B cell (primary cell): ENCODE measurements at regions not wholly inside any gene's neighbourhood (a gene's known extent, or its start where the extent isn't known, plus 50 kb on each side); places are given as distances from the start of the nearest gene placed in this dataset.

Experiments
- ATAC-seq: fragments of 200-7000 bp; cut with Tn5 transposase; one replicate; pipeline ENCODE4 v1.10.0; 2021; ENCODE audit warnings: low read depth, mild to moderate bottlenecking, moderate number of reproducible peaks, moderate library complexity
- CTCF ChIA-PET: fragments of 350-600 bp; sonication (Branson Sonifier 250); formaldehyde crosslinking; loops from one replicate; lab custom pipeline; 2021; ENCODE audit warnings: antibody characterized with exemption, inconsistent platforms; lab: Charles Lee
- POLR2A ChIA-PET: fragments of 350-600 bp; sonication (Branson Sonifier 250); formaldehyde crosslinking; loops from one replicate; lab custom pipeline; 2021; ENCODE audit warnings: antibody characterized with exemption; lab: Charles Lee
- DNase-seq: peaks from one replicate; pipeline ENCODE4 v3.0.0; 2013
- H2AFZ ChIP-seq: 2 replicates; pipeline ENCODE4 v1.6.1; 2012; ENCODE audit warnings: mild to moderate bottlenecking, low read depth, low read length; ENCODE audit not compliant: insufficient read depth, poor library complexity, severe bottlenecking
- H3K27ac ChIP-seq, 2 donors: 1 replicate in 1 of 2; 2 replicates in 1 of 2; pipeline ENCODE4 v1.5.1; 2012 to 2013; ENCODE audit warnings: low read length in 2 of 2, mild to moderate bottlenecking in 2 of 2, moderate library complexity in 1 of 2
- H3K27me3 ChIP-seq, 4 experiments: fragments of 200-600 bp in 1 of 4; sonication (generic) in 1 of 4; replicated peaks in 1 of 4; 1 replicate in 2 of 4; 2 replicates in 2 of 4; pipeline versions ENCODE4 v1.6.1 to v1.7.0; 2013 to 2016; ENCODE audit warnings: low read length in 3 of 4, mild to moderate bottlenecking in 2 of 4, mixed read lengths in 1 of 4, moderate library complexity in 1 of 4; ENCODE audit not compliant: insufficient read depth in 4 of 4, control insufficient read depth in 3 of 4; ENCODE audit errors: control extremely low read depth in 1 of 4
- H3K36me3 ChIP-seq, 2 experiments: replicated peaks in 1 of 2; 1 replicate in 1 of 2; 2 replicates in 1 of 2; pipeline versions ENCODE4 v1.6.1 to v1.7.1; 2013; ENCODE audit warnings: low read length in 1 of 2; ENCODE audit not compliant: insufficient read depth in 2 of 2, control insufficient read depth in 1 of 2; ENCODE audit errors: control extremely low read depth in 1 of 2, extremely low read depth in 1 of 2
- H3K4me1 ChIP-seq, 2 donors: fragments of 200-600 bp in 1 of 2; sonication (generic) in 1 of 2; 1 replicate in 1 of 2; 2 replicates in 1 of 2; pipeline versions ENCODE4 v1.5.1 to v1.6.1; 2013 to 2017; ENCODE audit warnings: low read length in 2 of 2; ENCODE audit not compliant: control insufficient read depth in 2 of 2, insufficient read depth in 2 of 2
- H3K4me2 ChIP-seq: replicated peaks from 2 replicates; pipeline ENCODE3; 2012; ENCODE audit warnings: mild to moderate bottlenecking, low read depth, low read length; ENCODE audit not compliant: poor library complexity, severe bottlenecking
- H3K4me3 ChIP-seq, 5 experiments: fragments of 200-600 bp in 1 of 5; sonication (generic) in 1 of 5; 1 replicate in 3 of 5; 2 replicates in 2 of 5; pipeline versions ENCODE4 v1.5.1 to v1.7.0; 2011 to 2016; ENCODE audit warnings: low read length in 4 of 5, mild to moderate bottlenecking in 4 of 5, low read depth in 2 of 5, control low read depth in 1 of 5, moderate library complexity in 1 of 5; ENCODE audit not compliant: insufficient read depth in 1 of 5; ENCODE audit errors: control extremely low read depth in 1 of 5, extremely low read depth in 1 of 5
- H3K79me2 ChIP-seq: fragments of 200-600 bp; sonication (generic); one replicate; pipeline ENCODE4 v1.6.0; 2016; ENCODE audit warnings: low read length; ENCODE audit not compliant: control insufficient read depth, insufficient read depth
- H3K9ac ChIP-seq: fragments of 200-600 bp; sonication (generic); 2 replicates; pipeline ENCODE4 v1.6.1; 2017; ENCODE audit warnings: mild to moderate bottlenecking, low read length, moderate library complexity
- H3K9me3 ChIP-seq, 3 donors: one replicate each; pipeline versions ENCODE4 v1.6.1 to v1.7.1; 2013; ENCODE audit warnings: low read length in 2 of 3; ENCODE audit not compliant: control insufficient read depth in 2 of 3, insufficient read depth in 1 of 3; ENCODE audit errors: control extremely low read depth in 1 of 3
- H4K20me1 ChIP-seq: 2 replicates; pipeline ENCODE4 v1.6.0; 2012; ENCODE audit warnings: mild to moderate bottlenecking, low read length; ENCODE audit not compliant: insufficient read depth, control insufficient read depth, poor library complexity, severe bottlenecking
- H3K27ac Mint-ChIP-seq: one replicate; pipeline ENCODE4 v1.8.0; 2021; ENCODE audit warnings: mixed read lengths
- H3K27me3 Mint-ChIP-seq: one replicate; pipeline ENCODE4 v1.8.0; 2021; ENCODE audit warnings: mixed read lengths
- H3K4me1 Mint-ChIP-seq: one replicate; pipeline ENCODE4 v1.8.0; 2021; ENCODE audit warnings: mixed read lengths
- H3K4me3 Mint-ChIP-seq: one replicate; pipeline ENCODE4 v1.8.0; 2021; ENCODE audit warnings: mixed read lengths
- H3K9me3 Mint-ChIP-seq: one replicate; pipeline ENCODE4 v1.8.0; 2022; ENCODE audit warnings: mixed read lengths; ENCODE audit not compliant: insufficient read depth
- EZH2 ChIP-seq: IDR thresholded peaks from 2 replicates; pipeline ENCODE4 v1.6.1; 2012; ENCODE audit warnings: borderline replicate concordance, low read depth, mild to moderate bottlenecking, moderate library complexity, low read length; ENCODE audit not compliant: insufficient read depth, poor library complexity, severe bottlenecking
- WGBS: methylation state at CpG from one replicate; pipeline ENCODE4 v1.1.5; 2013; ENCODE audit warnings: missing lambda C conversion rate; ENCODE audit not compliant: insufficient coverage; 5-methylcytosine and 5-hydroxymethylcytosine counted together
- intact Hi-C: fragments of 100-400 bp; cut with micrococcal nuclease; formaldehyde crosslinking; loops from one replicate; pipeline ENCODE4 v1.10.0; 2022
- TF ChIP-seq, protein P1 (sequence below): fragments of 200-600 bp; IDR thresholded peaks from one replicate; pipeline ENCODE4 v1.8.0; 2022; ENCODE audit warnings: antibody characterized with exemption, mild to moderate bottlenecking

- H3K4me2 ChIP-seq: no peak overlapping the region
- no peaks in the 10 kb centered on the region for H3K36me3 ChIP-seq
- no peaks in the 10 kb centered on the region for H4K20me1 ChIP-seq
- H3K27ac ChIP-seq: no peak overlapping the region
- intact Hi-C loops: no loop called here
- Mint-ChIP-seq H3K27ac (no peak overlapping the region), H3K4me3 (no peak overlapping the region), H3K27me3 (no peaks in the 10 kb centered on the region), H3K4me1 (no peaks in the 10 kb centered on the region), H3K9me3 (no peaks in the 10 kb centered on the region)
- ATAC-seq (no peak), DNase-seq (no peak)
- CTCF ChIA-PET: no interaction called here
- H3K4me3 ChIP-seq: no peak overlapping the region
- H3K4me1 ChIP-seq: no peaks in the 10 kb centered on the region
- no peak overlapping the region for H3K9ac ChIP-seq
- no peak overlapping the region for H2AFZ ChIP-seq
- H3K79me2 ChIP-seq: no peaks in the 10 kb centered on the region
- H3K27me3 ChIP-seq: no peaks in the 10 kb centered on the region
- POLR2A ChIA-PET: no interaction called here
- H3K9me3 ChIP-seq: peaks cover 0 to 4% (median 0%) of the 10 kb centered on the region in 3 donors
- WGBS: no CpG with 5 or more reads among the region's 1 CpG
- TF ChIP-seq EZH2: no peak
- TF ChIP-seq, protein P1, sequence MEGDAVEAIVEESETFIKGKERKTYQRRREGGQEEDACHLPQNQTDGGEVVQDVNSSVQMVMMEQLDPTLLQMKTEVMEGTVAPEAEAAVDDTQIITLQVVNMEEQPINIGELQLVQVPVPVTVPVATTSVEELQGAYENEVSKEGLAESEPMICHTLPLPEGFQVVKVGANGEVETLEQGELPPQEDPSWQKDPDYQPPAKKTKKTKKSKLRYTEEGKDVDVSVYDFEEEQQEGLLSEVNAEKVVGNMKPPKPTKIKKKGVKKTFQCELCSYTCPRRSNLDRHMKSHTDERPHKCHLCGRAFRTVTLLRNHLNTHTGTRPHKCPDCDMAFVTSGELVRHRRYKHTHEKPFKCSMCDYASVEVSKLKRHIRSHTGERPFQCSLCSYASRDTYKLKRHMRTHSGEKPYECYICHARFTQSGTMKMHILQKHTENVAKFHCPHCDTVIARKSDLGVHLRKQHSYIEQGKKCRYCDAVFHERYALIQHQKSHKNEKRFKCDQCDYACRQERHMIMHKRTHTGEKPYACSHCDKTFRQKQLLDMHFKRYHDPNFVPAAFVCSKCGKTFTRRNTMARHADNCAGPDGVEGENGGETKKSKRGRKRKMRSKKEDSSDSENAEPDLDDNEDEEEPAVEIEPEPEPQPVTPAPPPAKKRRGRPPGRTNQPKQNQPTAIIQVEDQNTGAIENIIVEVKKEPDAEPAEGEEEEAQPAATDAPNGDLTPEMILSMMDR: no peak
Measured at GRCh38 chr2:76159042-76159648, 448.4 kb upstream of the GCFC2 start.

DNA sequence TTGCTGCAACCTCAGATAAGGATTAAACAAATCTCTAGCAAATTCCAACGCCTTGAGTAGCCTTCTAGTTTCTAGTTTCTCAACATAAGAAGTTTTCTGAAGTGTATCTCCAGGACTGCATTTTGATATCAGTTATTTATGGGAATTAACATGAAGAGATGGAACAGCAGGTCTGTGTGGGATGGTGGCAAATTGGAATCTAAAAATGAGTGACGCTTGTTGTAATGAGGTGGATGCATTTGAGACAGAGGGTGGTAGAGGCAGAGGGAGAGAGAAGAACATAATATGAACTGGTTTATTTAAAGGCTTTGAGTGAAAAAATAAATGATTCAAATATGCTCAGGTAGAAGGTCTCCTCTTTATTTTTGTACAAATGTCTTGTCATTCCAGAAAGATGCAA is 446.8 kb upstream of the GCFC2 start:
- H2AFZ ChIP-seq: no peak overlapping the region
- H3K9me3 ChIP-seq: peaks cover 0 to 4% (median 0%) of the 10 kb centered on the region in 3 donors
- no peaks in the 10 kb centered on the region for H4K20me1 ChIP-seq
- intact Hi-C loops: no loop called here
- ChIA-PET CTCF (no interaction called here), POLR2A (no interaction called here)
- ATAC-seq (no peak), DNase-seq (no peak)
- no peak overlapping the region for H3K9ac ChIP-seq
- H3K4me1 ChIP-seq: no peaks in the 10 kb centered on the region
- no peaks in the 10 kb centered on the region for H3K27me3 ChIP-seq
- H3K79me2 ChIP-seq: no peaks in the 10 kb centered on the region
- H3K4me3 Mint-ChIP-seq: no peak overlapping the region
- 100% methylated on average over 1 of the region's 2 CpGs for WGBS
- TF ChIP-seq, protein P1: no peak
- TF ChIP-seq EZH2: no peak
- no peak overlapping the region for H3K4me3 ChIP-seq
- no peak overlapping the region for H3K27ac Mint-ChIP-seq
- H3K4me2 ChIP-seq: no peak overlapping the region
- no peaks in the 10 kb centered on the region for H3K4me1 Mint-ChIP-seq
- no peaks in the 10 kb centered on the region for H3K27me3 Mint-ChIP-seq
- H3K36me3 ChIP-seq: no peaks in the 10 kb centered on the region
- H3K27ac ChIP-seq: no peak overlapping the region
- no peaks in the 10 kb centered on the region for H3K9me3 Mint-ChIP-seq
